ENCODE measurements at regions not wholly inside any gene's neighbourhood (a gene's known extent, or its start where the extent isn't known, plus 50 kb on each side); places are given as distances from the start of the nearest gene placed in this dataset.
A peak's percentile ranks its signal among the peaks of the same experiment; 100 is the strongest.

GRCh38 chr18:55114876-55115275 is 155.6 kb upstream of the CCDC68 start:
- H3K36me3 ChIP-seq = no peaks in the 10 kb centered on the region
- no peak for TF ChIP-seq POLR2A (IDR thresholded peaks at IDR 0.05)
- no peak for TF ChIP-seq EP300 (IDR thresholded peaks at IDR 0.05)
- TF ChIP-seq CTCF (IDR thresholded peaks at IDR 0.05) = no peak
- no peak for TF ChIP-seq POLR2AphosphoS5 (IDR thresholded peaks at IDR 0.05)
- no peaks in the 10 kb centered on the region for H3K9me3 ChIP-seq
- no peaks in the 10 kb centered on the region for H3K27me3 ChIP-seq
- H3K4me3 ChIP-seq = no peak overlapping the region
- 62 to 85% methylated on average over 1 of the region's 1 CpG for WGBS, 2 donors
- H3K27ac ChIP-seq = no peak overlapping the region
- ATAC-seq (ENCODE audit: low FRiP score in 2 of 2) (no peak), DNase-seq (no peak)
- peaks cover 0 to 5% (median 2%) of the 10 kb centered on the region in 4 donors for H3K4me1 ChIP-seq

- Histone ChIP-seq H3K4me3 (no peak overlapping the region), H3K9me3 (no peaks in the 10 kb centered on the region), H3K4me1 (peaks cover 0 to 8% (median 3%) of the 10 kb centered on the region in 4 donors), H3K27ac (no peak overlapping the region), H3K36me3 (no peaks in the 10 kb centered on the region), H3K27me3 (no peaks in the 10 kb centered on the region)
- TF ChIP-seq POLR2AphosphoS5 (IDR thresholded peaks at IDR 0.05) (no peak), POLR2A (IDR thresholded peaks at IDR 0.05) (no peak), EP300 (IDR thresholded peaks at IDR 0.05) (no peak), CTCF (IDR thresholded peaks at IDR 0.05) (no peak)
- 80 to 96% methylated on average over 5 of the region's 5 CpGs for WGBS, 2 donors
- DNase-seq (no peak), ATAC-seq (ENCODE audit: low FRiP score in 2 of 2) (no peak)
Observed at GRCh38 chr18:55113800-55114199, 154.5 kb upstream of the CCDC68 start.

GRCh38 chr18:55111271-55111670 is 152.0 kb upstream of the CCDC68 start:
- DNase-seq = peak in 1 of 2 donors; percentile 13
- TF ChIP-seq POLR2A (IDR thresholded peaks at IDR 0.05) (no peak), POLR2AphosphoS5 (IDR thresholded peaks at IDR 0.05) (no peak), CTCF (IDR thresholded peaks at IDR 0.05) (no peak), EP300 (IDR thresholded peaks at IDR 0.05) (no peak)
- Histone ChIP-seq H3K27me3 (no peaks in the 10 kb centered on the region), H3K4me3 (no peak overlapping the region), H3K4me1 (peaks cover 0 to 8% (median 3%) of the 10 kb centered on the region in 4 donors), H3K27ac (peak overlapping the region in 3 of 4 donors; percentile 32 to 51 (median 45)), H3K9me3 (no peaks in the 10 kb centered on the region), H3K36me3 (no peaks in the 10 kb centered on the region)
- ATAC-seq (ENCODE audit: low FRiP score in 2 of 2) = no peak

GRCh38 chr18:55110436-55110835 is 151.2 kb upstream of the CCDC68 start:
- Histone ChIP-seq H3K4me3 (no peak overlapping the region), H3K36me3 (no peaks in the 10 kb centered on the region), H3K4me1 (peaks cover 0 to 8% (median 3%) of the 10 kb centered on the region in 4 donors), H3K27me3 (no peaks in the 10 kb centered on the region), H3K27ac (peak overlapping the region; percentile 45 to 72 (median 64)), H3K9me3 (no peaks in the 10 kb centered on the region)
- WGBS, 2 donors = 33 to 43% methylated on average over 9 of the region's 9 CpGs
- no peak for ATAC-seq (ENCODE audit: low FRiP score in 2 of 2)
- no peak for DNase-seq
- no peak for TF ChIP-seq POLR2A (IDR thresholded peaks at IDR 0.05)
- peak; percentile 77 to 91 for TF ChIP-seq POLR2AphosphoS5 (IDR thresholded peaks at IDR 0.05)
- peak; percentile 62 to 97 (median 88) for TF ChIP-seq EP300 (IDR thresholded peaks at IDR 0.05)
- TF ChIP-seq CTCF (IDR thresholded peaks at IDR 0.05) = no peak

GRCh38 chr18:55109818-55110414 is 150.7 kb upstream of the CCDC68 start:
- H3K4me3 ChIP-seq = no peak overlapping the region
- ATAC-seq (ENCODE audit: low FRiP score in 2 of 2) = no peak
- no peaks in the 10 kb centered on the region for H3K9me3 ChIP-seq
- no peaks in the 10 kb centered on the region for H3K36me3 ChIP-seq
- H3K27me3 ChIP-seq = no peaks in the 10 kb centered on the region
- no peak for DNase-seq
- 65% methylated on average over 2 of the region's 2 CpGs for WGBS, 2 donors
- TF ChIP-seq POLR2A (IDR thresholded peaks at IDR 0.05) (no peak), EP300 (IDR thresholded peaks at IDR 0.05) (no peak), POLR2AphosphoS5 (IDR thresholded peaks at IDR 0.05) (no peak), CTCF (IDR thresholded peaks at IDR 0.05) (no peak)
- peaks cover 0 to 8% (median 3%) of the 10 kb centered on the region in 4 donors for H3K4me1 ChIP-seq
- H3K27ac ChIP-seq = peak overlapping the region; percentile 31 to 72 (median 58)
